Stomach (tissue), 8 donors: ENCODE measurements at regions not wholly inside any gene's neighbourhood (a gene's known extent, or its start where the extent isn't known, plus 50 kb on each side); places are given as distances from the start of the nearest gene placed in this dataset.

ENCODE experiments used
- DNase-seq, 2 donors: peaks; one replicate each; pipeline versions ENCODE4 v3.0.0 to v3.0.0-alpha.2; 2013 to 2019
- H3K27ac ChIP-seq, 5 donors: fragments of 200-600 bp in 4 of 5; sonication (generic) in 4 of 5; one replicate each; pipeline ENCODE4 v1.5.1; 2013 to 2019; ENCODE audit warnings: mild to moderate bottlenecking in 1 of 5, moderate library complexity in 1 of 5
- H3K27me3 ChIP-seq, 3 donors: fragments of 200-600 bp; sonication (generic); one replicate each; pipeline ENCODE4 v1.5.1; 2017 to 2019; ENCODE audit warnings: mixed run types in 1 of 3
- H3K36me3 ChIP-seq, 4 donors: fragments of 200-600 bp; sonication (generic); 1 replicate in 3 of 4; 2 replicates in 1 of 4; pipeline ENCODE4 v1.5.1; 2016 to 2019
- H3K4me1 ChIP-seq, 4 donors: fragments of 200-600 bp; sonication (generic); one replicate each; pipeline ENCODE4 v1.5.1; 2016 to 2019
- H3K4me3 ChIP-seq, 4 donors: fragments of 200-600 bp; sonication (generic) in 3 of 4; one replicate each; pipeline ENCODE4 v1.5.1; 2016 to 2019; ENCODE audit warnings: mild to moderate bottlenecking in 1 of 4
- H3K9me3 ChIP-seq, 4 donors: fragments of 200-600 bp; sonication (generic); one replicate each; pipeline ENCODE4 v1.5.1; 2016 to 2019
- EP300 ChIP-seq: sonication (generic); formaldehyde crosslinking; IDR thresholded peaks from one replicate; pipeline ENCODE4 v1.6.1; 2017; ENCODE audit warnings: antibody characterized with exemption
- POLR2A ChIP-seq, 4 donors: fragments of 450-650 bp; IDR thresholded peaks; one replicate each; pipeline ENCODE4 v1.6.1; 2016; ENCODE audit warnings: antibody characterized with exemption in 4 of 4, control low read depth in 2 of 4, mild to moderate bottlenecking in 1 of 4, moderate library complexity in 1 of 4
- POLR2AphosphoS5 ChIP-seq, 3 donors: sonication (generic); formaldehyde crosslinking; IDR thresholded peaks; one replicate each; pipeline ENCODE4 v1.6.1; 2016; ENCODE audit warnings: antibody characterized with exemption in 3 of 3
- WGBS, 5 donors: extraction: QIAGEN DNeasy Blood & Tissue Kit in 3 of 5; methylation state at CpG; one replicate each; pipeline versions ENCODE4 v1.1.5 to v1.1.7; 2013 to 2018; 5-methylcytosine and 5-hydroxymethylcytosine counted together
- intact Hi-C: fragments of 100-400 bp; cut with DNase I; formaldehyde crosslinking; loops from one replicate; pipeline ENCODE4 v1.15.1; 2023; ENCODE audit warnings: low total_unique reads
- TF ChIP-seq, protein P1 (sequence below), 7 experiments: fragments of 450-650 bp in 4 of 7; fragments of 200-600 bp in 3 of 7; sonication (generic) in 3 of 7; IDR thresholded peaks; one replicate each; pipeline ENCODE4 v1.5.1; 2016 to 2019; ENCODE audit warnings: antibody characterized with exemption in 7 of 7, control low read depth in 2 of 7, mild to moderate bottlenecking in 1 of 7
- donor health status: healthy with polysubstance abuse.
- donor health status: Bipolar disorder and iron deficiency.
- donor health status: healthy.

- Histone ChIP-seq H3K27me3 (no peaks in the 10 kb centered on the region), H3K4me1 (no peaks in the 10 kb centered on the region), H3K4me3 (no peak overlapping the region), H3K36me3 (no peaks in the 10 kb centered on the region), H3K27ac (no peak overlapping the region), H3K9me3 (no peaks in the 10 kb centered on the region)
- TF ChIP-seq, protein P1, sequence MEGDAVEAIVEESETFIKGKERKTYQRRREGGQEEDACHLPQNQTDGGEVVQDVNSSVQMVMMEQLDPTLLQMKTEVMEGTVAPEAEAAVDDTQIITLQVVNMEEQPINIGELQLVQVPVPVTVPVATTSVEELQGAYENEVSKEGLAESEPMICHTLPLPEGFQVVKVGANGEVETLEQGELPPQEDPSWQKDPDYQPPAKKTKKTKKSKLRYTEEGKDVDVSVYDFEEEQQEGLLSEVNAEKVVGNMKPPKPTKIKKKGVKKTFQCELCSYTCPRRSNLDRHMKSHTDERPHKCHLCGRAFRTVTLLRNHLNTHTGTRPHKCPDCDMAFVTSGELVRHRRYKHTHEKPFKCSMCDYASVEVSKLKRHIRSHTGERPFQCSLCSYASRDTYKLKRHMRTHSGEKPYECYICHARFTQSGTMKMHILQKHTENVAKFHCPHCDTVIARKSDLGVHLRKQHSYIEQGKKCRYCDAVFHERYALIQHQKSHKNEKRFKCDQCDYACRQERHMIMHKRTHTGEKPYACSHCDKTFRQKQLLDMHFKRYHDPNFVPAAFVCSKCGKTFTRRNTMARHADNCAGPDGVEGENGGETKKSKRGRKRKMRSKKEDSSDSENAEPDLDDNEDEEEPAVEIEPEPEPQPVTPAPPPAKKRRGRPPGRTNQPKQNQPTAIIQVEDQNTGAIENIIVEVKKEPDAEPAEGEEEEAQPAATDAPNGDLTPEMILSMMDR (IDR thresholded peaks at IDR 0.05) = no peak
- WGBS, 5 donors = 76 to 91% (median 84%) methylated on average over 3 of the region's 3 CpGs
- DNase-seq = no peak
- intact Hi-C loops = no loop called here
Observed at GRCh38 chr2:215601526-215601925, 165.7 kb upstream of the FN1 start.

DNA sequence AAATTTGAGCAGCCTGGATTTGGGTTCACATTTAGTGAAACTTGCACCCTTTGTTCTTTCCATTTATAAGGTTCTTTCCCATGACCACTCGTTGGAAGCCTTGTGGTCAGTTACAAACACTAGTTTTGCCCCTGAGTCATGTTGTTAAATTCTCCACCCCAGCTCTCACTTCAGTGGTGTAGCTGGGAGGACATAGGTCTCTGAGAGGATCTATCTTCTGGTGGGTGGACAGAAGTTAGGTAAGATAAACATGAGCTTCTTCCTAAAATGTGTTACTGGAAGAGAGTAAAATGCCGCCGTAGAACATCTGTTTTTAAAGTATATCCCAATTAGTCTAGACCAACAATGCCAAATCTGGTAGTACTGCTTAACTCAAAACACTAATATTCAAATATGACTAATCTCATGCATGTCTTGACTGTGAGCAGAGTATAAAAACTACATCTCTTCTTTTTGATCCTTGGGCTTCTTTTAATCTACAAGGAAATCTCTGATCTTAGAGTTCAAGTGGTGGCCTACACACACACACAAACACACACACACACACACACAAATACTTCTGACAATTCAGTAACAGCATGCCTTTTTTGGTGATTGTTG lies 162.6 kb upstream of the FN1 start:
- Histone ChIP-seq H3K27ac (no peak overlapping the region), H3K9me3 (no peaks in the 10 kb centered on the region), H3K27me3 (no peaks in the 10 kb centered on the region), H3K4me3 (no peak overlapping the region), H3K36me3 (no peaks in the 10 kb centered on the region), H3K4me1 (no peaks in the 10 kb centered on the region)
- TF ChIP-seq POLR2A (IDR thresholded peaks at IDR 0.05) = no peak
- TF ChIP-seq POLR2AphosphoS5 (IDR thresholded peaks at IDR 0.05) = no peak
- TF ChIP-seq, protein P1 (IDR thresholded peaks at IDR 0.05) = no peak
- TF ChIP-seq EP300 = no peak
- intact Hi-C loops = no loop called here
- 53 to 83% (median 57%) methylated on average over 3 of the region's 3 CpGs for WGBS, 5 donors
- no peak for DNase-seq

DNA sequence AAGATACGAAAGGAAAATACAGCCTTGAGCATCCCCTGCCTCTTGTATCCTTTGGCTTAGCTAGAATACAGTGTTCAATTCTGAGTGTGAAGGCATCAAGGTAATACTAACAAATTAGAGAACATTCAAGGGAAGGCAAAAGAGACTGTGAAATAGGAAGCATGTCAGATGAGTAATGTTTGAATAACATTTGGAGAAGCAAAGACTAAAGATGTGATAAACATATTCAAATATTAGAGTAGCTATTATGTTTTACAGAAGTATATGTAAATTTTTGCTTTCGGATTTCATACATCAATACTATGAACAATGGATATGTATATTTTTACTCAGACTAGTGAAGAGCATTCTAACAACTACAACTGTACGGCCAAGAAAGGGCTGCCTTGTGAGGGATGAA lies 161.7 kb upstream of the FN1 start:
- no peaks in the 10 kb centered on the region for H3K27me3 ChIP-seq
- H3K27ac ChIP-seq = no peak overlapping the region
- H3K4me3 ChIP-seq = no peak overlapping the region
- H3K9me3 ChIP-seq = no peaks in the 10 kb centered on the region
- TF ChIP-seq EP300 = no peak
- no peak for TF ChIP-seq POLR2A (IDR thresholded peaks at IDR 0.05)
- TF ChIP-seq, protein P1 (IDR thresholded peaks at IDR 0.05) = no peak
- no peak for TF ChIP-seq POLR2AphosphoS5 (IDR thresholded peaks at IDR 0.05)
- DNase-seq = no peak
- WGBS, 5 donors = 87 to 95% (median 92%) methylated on average over 3 of the region's 3 CpGs
- no peaks in the 10 kb centered on the region for H3K4me1 ChIP-seq
- H3K36me3 ChIP-seq = no peaks in the 10 kb centered on the region
- intact Hi-C loops = no loop called here

GRCh38 chr2:215594766-215595165 lies 158.9 kb upstream of the FN1 start:
- Histone ChIP-seq H3K4me3 (no peak overlapping the region), H3K36me3 (no peaks in the 10 kb centered on the region), H3K9me3 (no peaks in the 10 kb centered on the region), H3K27me3 (no peaks in the 10 kb centered on the region), H3K27ac (no peak overlapping the region), H3K4me1 (no peaks in the 10 kb centered on the region)
- intact Hi-C loops = no loop called here
- DNase-seq = no peak
- TF ChIP-seq POLR2AphosphoS5 (IDR thresholded peaks at IDR 0.05) = no peak
- TF ChIP-seq, protein P1 (IDR thresholded peaks at IDR 0.05) = no peak
- no peak for TF ChIP-seq EP300
- no peak for TF ChIP-seq POLR2A (IDR thresholded peaks at IDR 0.05)
- 44 to 63% (median 47%) methylated on average over 2 of the region's 2 CpGs for WGBS, 5 donors
